Endodermal cell (in vitro differentiated cells): ENCODE measurements at regions not wholly inside any gene's neighbourhood (a gene's known extent, or its start where the extent isn't known, plus 50 kb on each side); places are given as distances from the start of the nearest gene placed in this dataset.

Experiments
- DNase-seq: peaks from one replicate; pipeline ENCODE4 v3.0.0-alpha.2; 2017
- H3K27ac ChIP-seq: 2 replicates; pipeline ENCODE4 v1.5.1; 2013; ENCODE audit warnings: mild to moderate bottlenecking, low read depth, low read length, moderate library complexity
- H3K27me3 ChIP-seq: 2 replicates; pipeline ENCODE4 v1.6.1; 2013; ENCODE audit warnings: mild to moderate bottlenecking, low read length, moderate library complexity; ENCODE audit not compliant: insufficient read depth, control insufficient read depth, poor library complexity, severe bottlenecking
- H3K36me3 ChIP-seq: 2 replicates; pipeline ENCODE4 v1.7.0; 2013; ENCODE audit warnings: mild to moderate bottlenecking, low read length, moderate library complexity; ENCODE audit not compliant: control insufficient read depth, insufficient read depth
- H3K4me1 ChIP-seq: one replicate; pipeline ENCODE4 v1.7.0; 2013; ENCODE audit warnings: low read length; ENCODE audit not compliant: control insufficient read depth, insufficient read depth
- H3K4me3 ChIP-seq: 2 replicates; pipeline ENCODE4 v1.5.1; 2013; ENCODE audit warnings: mild to moderate bottlenecking, low read length, moderate library complexity
- H3K9ac ChIP-seq: 2 replicates; pipeline ENCODE4 v1.6.1; 2013; ENCODE audit warnings: mild to moderate bottlenecking, low read length, moderate library complexity; ENCODE audit not compliant: poor library complexity, severe bottlenecking; ENCODE audit errors: extremely low read depth
- H3K9me3 ChIP-seq: 2 replicates; pipeline ENCODE4 v1.6.1; 2013; ENCODE audit warnings: mild to moderate bottlenecking, low read length, moderate library complexity; ENCODE audit not compliant: control insufficient read depth
- H3K27ac Mint-ChIP-seq: 2 replicates; pipeline ENCODE4 v1.8.0; 2020; ENCODE audit warnings: mixed read lengths
- H3K27me3 Mint-ChIP-seq: 2 replicates; pipeline ENCODE4 v1.8.0; 2021; ENCODE audit warnings: mild to moderate bottlenecking, mixed read lengths; ENCODE audit not compliant: insufficient read depth
- H3K36me3 Mint-ChIP-seq: 2 replicates; pipeline ENCODE4 v1.8.0; 2020; ENCODE audit warnings: low read depth, mixed read lengths
- H3K4me1 Mint-ChIP-seq: 2 replicates; pipeline ENCODE4 v1.8.0; 2020; ENCODE audit warnings: mixed read lengths
- H3K4me3 Mint-ChIP-seq: 2 replicates; pipeline ENCODE4 v1.8.0; 2020; ENCODE audit warnings: mild to moderate bottlenecking, moderate library complexity, mixed read lengths
- H3K9me3 Mint-ChIP-seq: 2 replicates; pipeline ENCODE4 v1.8.0; 2020; ENCODE audit warnings: mild to moderate bottlenecking, mixed read lengths
- WGBS, 2 experiments: methylation state at CpG; one replicate each; pipeline versions ENCODE4 v1.1.5 to v1.1.7; 2013; ENCODE audit warnings: missing lambda C conversion rate in 2 of 2, mixed read lengths in 1 of 2; ENCODE audit not compliant: insufficient coverage in 1 of 2, insufficient read length in 1 of 2; 5-methylcytosine and 5-hydroxymethylcytosine counted together
- TF ChIP-seq, protein P1 (sequence below): fragments of 200-600 bp; sonication (generic); conservative IDR thresholded peaks from 2 replicates; pipeline ENCODE4 v1.5.0; 2021; ENCODE audit warnings: antibody characterized with exemption, mild to moderate bottlenecking

DNA sequence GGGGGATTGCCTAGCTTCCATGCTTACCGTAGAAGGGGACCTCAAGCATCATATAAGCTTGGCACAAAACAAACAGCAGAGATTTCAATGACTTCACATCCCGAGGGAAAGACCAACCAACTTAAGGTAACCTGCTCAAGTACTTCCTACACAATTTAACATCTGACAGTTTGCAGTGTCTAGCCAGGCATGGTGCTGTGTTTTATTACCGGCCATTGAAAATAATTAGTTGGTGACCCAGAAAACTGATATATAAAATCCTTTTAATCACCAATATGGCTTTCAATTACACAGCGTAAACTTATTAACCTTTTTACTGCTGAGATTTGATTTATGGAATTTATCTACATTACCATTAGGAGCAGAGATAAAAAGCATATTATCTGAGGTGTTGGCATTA is 268.3 kb downstream of the ARRDC4 start:
- DNase-seq, result no peak
- H3K4me3 ChIP-seq, result no peak overlapping the region
- Mint-ChIP-seq H3K4me3 (no peak overlapping the region), H3K27me3 (peaks cover 6% of the 10 kb centered on the region), H3K36me3 (no peaks in the 10 kb centered on the region), H3K4me1 (peaks cover 6% of the 10 kb centered on the region), H3K27ac (no peak overlapping the region), H3K9me3 (no peaks in the 10 kb centered on the region)
- H3K4me1 ChIP-seq, result peaks cover 6% of the 10 kb centered on the region
- H3K9ac ChIP-seq, result no peak overlapping the region
- H3K27me3 ChIP-seq, result peaks cover 17% of the 10 kb centered on the region
- no peak overlapping the region for H3K27ac ChIP-seq
- H3K36me3 ChIP-seq, result no peaks in the 10 kb centered on the region
- H3K9me3 ChIP-seq, result no peaks in the 10 kb centered on the region
- WGBS, 2 experiments, result 93 to 100% methylated on average over 3 to 4 of the region's 4 CpGs
- TF ChIP-seq, protein P1, sequence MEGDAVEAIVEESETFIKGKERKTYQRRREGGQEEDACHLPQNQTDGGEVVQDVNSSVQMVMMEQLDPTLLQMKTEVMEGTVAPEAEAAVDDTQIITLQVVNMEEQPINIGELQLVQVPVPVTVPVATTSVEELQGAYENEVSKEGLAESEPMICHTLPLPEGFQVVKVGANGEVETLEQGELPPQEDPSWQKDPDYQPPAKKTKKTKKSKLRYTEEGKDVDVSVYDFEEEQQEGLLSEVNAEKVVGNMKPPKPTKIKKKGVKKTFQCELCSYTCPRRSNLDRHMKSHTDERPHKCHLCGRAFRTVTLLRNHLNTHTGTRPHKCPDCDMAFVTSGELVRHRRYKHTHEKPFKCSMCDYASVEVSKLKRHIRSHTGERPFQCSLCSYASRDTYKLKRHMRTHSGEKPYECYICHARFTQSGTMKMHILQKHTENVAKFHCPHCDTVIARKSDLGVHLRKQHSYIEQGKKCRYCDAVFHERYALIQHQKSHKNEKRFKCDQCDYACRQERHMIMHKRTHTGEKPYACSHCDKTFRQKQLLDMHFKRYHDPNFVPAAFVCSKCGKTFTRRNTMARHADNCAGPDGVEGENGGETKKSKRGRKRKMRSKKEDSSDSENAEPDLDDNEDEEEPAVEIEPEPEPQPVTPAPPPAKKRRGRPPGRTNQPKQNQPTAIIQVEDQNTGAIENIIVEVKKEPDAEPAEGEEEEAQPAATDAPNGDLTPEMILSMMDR, result no peak

DNA sequence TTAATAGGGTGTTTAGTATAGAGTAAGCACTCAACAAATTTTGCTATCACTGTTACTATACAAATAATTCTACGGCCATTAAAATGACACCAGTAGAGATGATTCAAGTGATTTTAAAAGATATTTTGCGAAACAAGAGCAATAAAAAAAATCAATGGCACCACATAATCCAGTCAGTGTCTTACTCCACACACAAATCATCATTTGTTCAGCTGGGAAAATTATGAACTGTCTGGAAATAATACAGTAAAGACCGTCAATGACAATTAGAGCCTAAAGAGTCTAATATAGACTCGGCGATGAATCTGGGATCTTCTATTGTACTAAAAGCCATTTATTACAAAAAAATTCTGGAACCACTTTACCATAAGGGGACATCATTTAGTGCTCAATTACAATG is 270.5 kb downstream of the ARRDC4 start:
- no peaks in the 10 kb centered on the region for H3K36me3 ChIP-seq
- Mint-ChIP-seq H3K4me1 (peaks cover 9% of the 10 kb centered on the region), H3K27ac (no peak overlapping the region), H3K9me3 (no peaks in the 10 kb centered on the region), H3K36me3 (no peaks in the 10 kb centered on the region), H3K27me3 (peaks cover 11% of the 10 kb centered on the region), H3K4me3 (no peak overlapping the region)
- WGBS, 2 experiments, result 90 to 100% methylated on average over 1 to 5 of the region's 5 CpGs
- H3K4me3 ChIP-seq, result no peak overlapping the region
- TF ChIP-seq, protein P1, result no peak
- peaks cover 17% of the 10 kb centered on the region for H3K27me3 ChIP-seq
- no peaks in the 10 kb centered on the region for H3K9me3 ChIP-seq
- peaks cover 6% of the 10 kb centered on the region for H3K4me1 ChIP-seq
- H3K27ac ChIP-seq, result no peak overlapping the region
- DNase-seq, result no peak
- H3K9ac ChIP-seq, result no peak overlapping the region

DNA sequence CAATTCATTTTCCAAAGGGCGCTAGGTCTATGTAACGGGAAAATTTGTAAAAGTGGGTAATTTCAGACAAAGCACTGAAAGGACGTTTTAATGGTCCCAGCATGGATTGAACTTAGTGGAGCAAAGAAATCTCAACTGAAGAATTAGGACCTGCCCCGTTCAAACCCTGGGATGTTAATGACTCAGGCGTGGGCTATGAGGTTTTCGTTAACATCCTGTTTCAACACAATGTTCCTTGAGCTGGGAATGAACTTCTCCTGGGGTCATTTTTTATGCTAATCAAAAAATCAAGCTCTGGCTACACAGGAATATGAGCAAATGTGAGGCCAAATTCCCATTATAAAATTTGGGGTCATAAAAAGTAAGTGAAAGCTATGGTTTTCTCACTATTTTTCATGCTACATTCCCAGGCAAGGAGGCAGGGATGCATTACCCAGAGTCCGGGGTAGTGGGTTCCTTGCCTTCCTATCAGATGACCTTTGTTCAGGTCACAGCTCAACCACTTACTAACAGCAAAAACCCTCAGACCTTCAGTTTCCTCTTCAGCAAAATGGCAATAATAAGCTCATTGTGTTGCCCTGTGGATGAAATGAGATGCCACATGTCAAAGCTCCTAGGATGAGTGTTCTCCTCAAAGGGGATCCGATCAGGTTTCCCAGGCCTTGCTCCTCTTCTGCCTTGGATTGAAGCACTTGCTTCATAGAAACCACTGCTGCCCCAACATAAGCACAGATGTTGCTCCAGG is 271.4 kb downstream of the ARRDC4 start:
- Mint-ChIP-seq H3K36me3 (no peaks in the 10 kb centered on the region), H3K9me3 (no peaks in the 10 kb centered on the region), H3K4me1 (peaks cover 9% of the 10 kb centered on the region), H3K4me3 (no peak overlapping the region), H3K27ac (no peak overlapping the region), H3K27me3 (peaks cover 13% of the 10 kb centered on the region)
- H3K4me3 ChIP-seq, result no peak overlapping the region
- WGBS, 2 experiments, result 83 to 88% methylated on average over 6 to 8 of the region's 8 CpGs
- H3K36me3 ChIP-seq, result no peaks in the 10 kb centered on the region
- no peaks in the 10 kb centered on the region for H3K9me3 ChIP-seq
- peaks cover 6% of the 10 kb centered on the region for H3K4me1 ChIP-seq
- H3K27me3 ChIP-seq, result peaks cover 17% of the 10 kb centered on the region
- H3K9ac ChIP-seq, result no peak overlapping the region
- H3K27ac ChIP-seq, result no peak overlapping the region
- DNase-seq, result no peak
- TF ChIP-seq, protein P1, result no peak
